ENCODE measurements at regions not wholly inside any gene's neighbourhood (a gene's known extent, or its start where the extent isn't known, plus 50 kb on each side); places are given as distances from the start of the nearest gene placed in this dataset.

- Histone ChIP-seq H3K27me3 (no peaks in the 10 kb centered on the region), H3K9me3 (no peaks in the 10 kb centered on the region), H3K4me3 (no peak overlapping the region), H3K27ac (no peak overlapping the region), H3K4me1 (peaks cover 0 to 18% (median 3%) of the 10 kb centered on the region in 4 donors), H3K36me3 (no peaks in the 10 kb centered on the region)
- 84 to 89% methylated on average over 2 of the region's 2 CpGs for WGBS, 2 donors (ENCODE audit: low coverage in 1 of 2)
- no peak for DNase-seq
- intact Hi-C loops (cut with DNase I; ENCODE audit: low total_unique reads) = loop anchor here (10.0 kb wide), 1 partner anchor 389 kb away; the partner anchor contains the start of gene PLPP3
- in situ Hi-C loops (cut with MboI; ENCODE audit: low pct_ligation_motif_present in 1 of 4, low pct_unique_long_range_greater_than_20kb in 1 of 4, low sequenced_read_pairs in 3 of 4) = no loop called here
- TF ChIP-seq EP300 (IDR thresholded peaks at IDR 0.05; ENCODE audit: low read depth) (no peak), POLR2A (IDR thresholded peaks at IDR 0.05) (no peak), CTCF (IDR thresholded peaks at IDR 0.05) (no peak), POLR2AphosphoS5 (IDR thresholded peaks at IDR 0.05) (no peak)
Measured at GRCh38 chr1:56185493-56185892, 393.9 kb downstream of the PLPP3 start.

GRCh38 chr1:56183151-56183550 lies 396.2 kb downstream of the PLPP3 start:
- DNase-seq = no peak
- in situ Hi-C loops (cut with MboI; ENCODE audit: low pct_ligation_motif_present in 1 of 4, low pct_unique_long_range_greater_than_20kb in 1 of 4, low sequenced_read_pairs in 3 of 4) (no loop called here), intact Hi-C loops (cut with DNase I; ENCODE audit: low total_unique reads) (loop anchor here (10.0 kb wide), 1 partner anchor 392 kb away; the partner anchor contains the start of gene PLPP3)
- Histone ChIP-seq H3K4me3 (no peak overlapping the region), H3K27ac (no peak overlapping the region), H3K27me3 (no peaks in the 10 kb centered on the region), H3K4me1 (peaks cover 0 to 17% (median 4%) of the 10 kb centered on the region in 4 donors), H3K9me3 (no peaks in the 10 kb centered on the region), H3K36me3 (no peaks in the 10 kb centered on the region)
- WGBS, 2 donors (ENCODE audit: low coverage in 1 of 2) = 92% methylated on average over 1 to 2 of the region's 2 CpGs
- TF ChIP-seq POLR2A (IDR thresholded peaks at IDR 0.05) (no peak), CTCF (IDR thresholded peaks at IDR 0.05) (no peak), POLR2AphosphoS5 (IDR thresholded peaks at IDR 0.05) (no peak), EP300 (IDR thresholded peaks at IDR 0.05; ENCODE audit: low read depth) (no peak)

GRCh38 chr1:56180520-56181190 lies 398.7 kb downstream of the PLPP3 start:
- no peak for TF ChIP-seq POLR2AphosphoS5 (IDR thresholded peaks at IDR 0.05)
- TF ChIP-seq EP300 (IDR thresholded peaks at IDR 0.05; ENCODE audit: low read depth) = no peak
- no peak for TF ChIP-seq CTCF (IDR thresholded peaks at IDR 0.05)
- no peak for TF ChIP-seq POLR2A (IDR thresholded peaks at IDR 0.05)
- H3K27me3 ChIP-seq = no peaks in the 10 kb centered on the region
- peaks cover 0 to 17% (median 4%) of the 10 kb centered on the region in 4 donors for H3K4me1 ChIP-seq
- peak overlapping the region in 2 of 4 donors; percentile 28 to 41 for H3K27ac ChIP-seq
- no peak for DNase-seq
- 34 to 38% methylated on average over 5 of the region's 5 CpGs for WGBS, 2 donors (ENCODE audit: low coverage in 1 of 2)
- H3K9me3 ChIP-seq = no peaks in the 10 kb centered on the region
- H3K36me3 ChIP-seq = no peaks in the 10 kb centered on the region
- in situ Hi-C loops (cut with MboI; ENCODE audit: low pct_ligation_motif_present in 1 of 4, low pct_unique_long_range_greater_than_20kb in 1 of 4, low sequenced_read_pairs in 3 of 4) = no loop called here
- peak overlapping the region in 2 of 4 donors; percentile 16 to 29 for H3K4me3 ChIP-seq
- intact Hi-C loops (cut with DNase I; ENCODE audit: low total_unique reads) = loop anchor here (10.0 kb wide), 1 partner anchor 394 kb away; the partner anchor contains the start of gene PLPP3

- no peaks in the 10 kb centered on the region for H3K27me3 ChIP-seq
- 91% methylated on average over 1 of the region's 1 CpG; no CpG with 5 or more reads in 1 of the 2 donors for WGBS, 2 donors (ENCODE audit: low coverage in 1 of 2)
- H3K4me1 ChIP-seq = peaks cover 0 to 17% (median 4%) of the 10 kb centered on the region in 4 donors
- DNase-seq = no peak
- H3K27ac ChIP-seq = no peak overlapping the region
- no peak overlapping the region for H3K4me3 ChIP-seq
- TF ChIP-seq CTCF (IDR thresholded peaks at IDR 0.05) = no peak
- TF ChIP-seq POLR2A (IDR thresholded peaks at IDR 0.05) = no peak
- TF ChIP-seq EP300 (IDR thresholded peaks at IDR 0.05; ENCODE audit: low read depth) = no peak
- no peak for TF ChIP-seq POLR2AphosphoS5 (IDR thresholded peaks at IDR 0.05)
- H3K36me3 ChIP-seq = no peaks in the 10 kb centered on the region
- intact Hi-C loops (cut with DNase I; ENCODE audit: low total_unique reads) = loop anchor here (2.0 kb wide), 1 partner anchor 403 kb away; no protein-coding TSS in a partner anchor
- in situ Hi-C loops (cut with MboI; ENCODE audit: low pct_ligation_motif_present in 1 of 4, low pct_unique_long_range_greater_than_20kb in 1 of 4, low sequenced_read_pairs in 3 of 4) = no loop called here
- H3K9me3 ChIP-seq = no peaks in the 10 kb centered on the region
Measured at GRCh38 chr1:56179543-56179942, 399.8 kb downstream of the PLPP3 start.
